ENCODE measurements at regions not wholly inside any gene's neighbourhood (a gene's known extent, or its start where the extent isn't known, plus 50 kb on each side); places are given as distances from the start of the nearest gene placed in this dataset.

GRCh38 chr21:25506887-25507286 lies 100.4 kb downstream of the MRPL39 start:
- TF ChIP-seq POLR2A (IDR thresholded peaks at IDR 0.05) = no peak
- TF ChIP-seq, protein P1, sequence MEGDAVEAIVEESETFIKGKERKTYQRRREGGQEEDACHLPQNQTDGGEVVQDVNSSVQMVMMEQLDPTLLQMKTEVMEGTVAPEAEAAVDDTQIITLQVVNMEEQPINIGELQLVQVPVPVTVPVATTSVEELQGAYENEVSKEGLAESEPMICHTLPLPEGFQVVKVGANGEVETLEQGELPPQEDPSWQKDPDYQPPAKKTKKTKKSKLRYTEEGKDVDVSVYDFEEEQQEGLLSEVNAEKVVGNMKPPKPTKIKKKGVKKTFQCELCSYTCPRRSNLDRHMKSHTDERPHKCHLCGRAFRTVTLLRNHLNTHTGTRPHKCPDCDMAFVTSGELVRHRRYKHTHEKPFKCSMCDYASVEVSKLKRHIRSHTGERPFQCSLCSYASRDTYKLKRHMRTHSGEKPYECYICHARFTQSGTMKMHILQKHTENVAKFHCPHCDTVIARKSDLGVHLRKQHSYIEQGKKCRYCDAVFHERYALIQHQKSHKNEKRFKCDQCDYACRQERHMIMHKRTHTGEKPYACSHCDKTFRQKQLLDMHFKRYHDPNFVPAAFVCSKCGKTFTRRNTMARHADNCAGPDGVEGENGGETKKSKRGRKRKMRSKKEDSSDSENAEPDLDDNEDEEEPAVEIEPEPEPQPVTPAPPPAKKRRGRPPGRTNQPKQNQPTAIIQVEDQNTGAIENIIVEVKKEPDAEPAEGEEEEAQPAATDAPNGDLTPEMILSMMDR (IDR thresholded peaks at IDR 0.05) = no peak

Data from vagina (tissue), 2 donors.